Spinal cord (tissue), 9 donors: ENCODE measurements at regions not wholly inside any gene's neighbourhood (a gene's known extent, or its start where the extent isn't known, plus 50 kb on each side); places are given as distances from the start of the nearest gene placed in this dataset.

ENCODE experiments used
- DNase-seq, 6 donors: peaks; one replicate each; pipeline versions ENCODE4 v3.0.0 to v3.0.0-alpha.2; 2013 to 2015; ENCODE audit warnings: low spot score in 6 of 6, low read depth in 4 of 6
- H3K27ac ChIP-seq: one replicate; pipeline ENCODE4 v1.5.1; 2013; ENCODE audit warnings: low read depth, low read length, control low read depth
- H3K27me3 ChIP-seq: one replicate; pipeline ENCODE4 v1.6.1; 2013; ENCODE audit warnings: low read length; ENCODE audit not compliant: control insufficient read depth, insufficient read depth
- H3K36me3 ChIP-seq: one replicate; pipeline ENCODE4 v1.6.1; 2013; ENCODE audit warnings: low read length; ENCODE audit not compliant: control insufficient read depth, insufficient read depth
- H3K4me1 ChIP-seq: one replicate; pipeline ENCODE4 v1.6.1; 2013; ENCODE audit warnings: low read length; ENCODE audit not compliant: control insufficient read depth, insufficient read depth
- H3K4me3 ChIP-seq: one replicate; pipeline ENCODE4 v1.5.1; 2013; ENCODE audit warnings: low read depth, low read length, control low read depth
- H3K9me3 ChIP-seq: one replicate; pipeline ENCODE4 v1.6.1; 2013; ENCODE audit warnings: low read length; ENCODE audit not compliant: control insufficient read depth, insufficient read depth
- WGBS: methylation state at CpG from one replicate; pipeline ENCODE4 v1.1.5; 2013; ENCODE audit warnings: missing lambda C conversion rate; ENCODE audit not compliant: insufficient coverage; 5-methylcytosine and 5-hydroxymethylcytosine counted together
- donor health status: healthy.

- Histone ChIP-seq H3K9me3 (peaks cover 2% of the 10 kb centered on the region), H3K4me1 (no peaks in the 10 kb centered on the region), H3K36me3 (no peaks in the 10 kb centered on the region), H3K27ac (no peak overlapping the region), H3K27me3 (no peaks in the 10 kb centered on the region), H3K4me3 (no peak overlapping the region)
- 96% methylated on average over 4 of the region's 4 CpGs for WGBS
- DNase-seq, result no peak
Measured at GRCh38 chr10:57874810-57875209, 392.9 kb downstream of the IPMK start.

GRCh38 chr10:57867241-57867640, 400.5 kb downstream of the IPMK start:
- Histone ChIP-seq H3K4me3 (no peak overlapping the region), H3K36me3 (no peaks in the 10 kb centered on the region), H3K4me1 (no peaks in the 10 kb centered on the region), H3K27me3 (no peaks in the 10 kb centered on the region), H3K27ac (no peak overlapping the region), H3K9me3 (peaks cover 2% of the 10 kb centered on the region)
- 80% methylated on average over 1 of the region's 1 CpG for WGBS
- no peak for DNase-seq

- DNase-seq, result no peak
- Histone ChIP-seq H3K4me1 (no peaks in the 10 kb centered on the region), H3K4me3 (no peak overlapping the region), H3K36me3 (no peaks in the 10 kb centered on the region), H3K27me3 (no peaks in the 10 kb centered on the region), H3K9me3 (no peaks in the 10 kb centered on the region), H3K27ac (no peak overlapping the region)
- 95% methylated on average over 1 of the region's 2 CpGs for WGBS
Measured at GRCh38 chr10:57864765-57865680, 402.7 kb downstream of the IPMK start.

GRCh38 chr10:57849691-57850357, 417.9 kb downstream of the IPMK start:
- no peaks in the 10 kb centered on the region for H3K36me3 ChIP-seq
- H3K4me1 ChIP-seq, result no peaks in the 10 kb centered on the region
- H3K9me3 ChIP-seq, result no peaks in the 10 kb centered on the region
- no peak overlapping the region for H3K27ac ChIP-seq
- peak in 5 of 6 donors; percentile 6 to 80 (median 26) for DNase-seq
- H3K4me3 ChIP-seq, result no peak overlapping the region
- WGBS, result no CpG with 5 or more reads among the region's 1 CpG
- no peaks in the 10 kb centered on the region for H3K27me3 ChIP-seq

DNA sequence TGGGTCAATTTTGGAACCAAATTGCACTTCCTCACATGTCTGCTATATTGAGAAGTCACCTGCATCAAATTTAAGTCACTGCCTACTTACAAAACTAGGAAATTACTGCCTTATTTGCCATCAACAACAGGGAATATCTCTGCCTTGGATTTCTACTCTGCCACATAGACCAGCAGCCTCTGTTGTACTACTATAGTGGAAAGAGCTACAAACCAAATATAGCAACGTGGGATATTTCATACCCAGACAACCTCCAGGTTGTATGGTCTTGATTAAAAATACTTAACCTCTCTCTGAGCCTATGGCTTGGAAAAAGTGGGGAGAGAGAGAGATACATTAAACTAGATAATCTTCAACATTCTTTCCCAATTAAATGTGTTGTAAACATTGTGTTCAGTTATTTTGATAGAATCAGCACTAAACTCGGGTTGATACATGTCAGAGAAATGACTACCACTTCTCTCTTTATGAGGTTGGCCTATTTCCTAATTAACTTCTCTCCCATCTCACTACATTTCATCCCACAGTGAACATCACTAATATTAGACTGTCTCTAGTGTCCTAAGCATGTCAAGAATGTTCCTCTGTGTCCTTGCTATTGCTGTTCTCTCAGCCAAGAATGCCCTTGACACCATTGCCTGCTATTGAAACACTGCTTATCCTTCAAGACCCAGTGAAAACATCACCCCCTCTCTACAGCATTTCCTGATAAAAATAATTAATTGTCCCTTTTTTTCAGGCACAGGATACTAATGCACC, 421.2 kb downstream of the IPMK start:
- H3K9me3 ChIP-seq, result no peaks in the 10 kb centered on the region
- H3K4me3 ChIP-seq, result no peak overlapping the region
- H3K27me3 ChIP-seq, result no peaks in the 10 kb centered on the region
- no CpG with 5 or more reads among the region's 2 CpGs for WGBS
- no peak for DNase-seq
- H3K36me3 ChIP-seq, result no peaks in the 10 kb centered on the region
- H3K27ac ChIP-seq, result no peak overlapping the region
- H3K4me1 ChIP-seq, result no peaks in the 10 kb centered on the region

DNA sequence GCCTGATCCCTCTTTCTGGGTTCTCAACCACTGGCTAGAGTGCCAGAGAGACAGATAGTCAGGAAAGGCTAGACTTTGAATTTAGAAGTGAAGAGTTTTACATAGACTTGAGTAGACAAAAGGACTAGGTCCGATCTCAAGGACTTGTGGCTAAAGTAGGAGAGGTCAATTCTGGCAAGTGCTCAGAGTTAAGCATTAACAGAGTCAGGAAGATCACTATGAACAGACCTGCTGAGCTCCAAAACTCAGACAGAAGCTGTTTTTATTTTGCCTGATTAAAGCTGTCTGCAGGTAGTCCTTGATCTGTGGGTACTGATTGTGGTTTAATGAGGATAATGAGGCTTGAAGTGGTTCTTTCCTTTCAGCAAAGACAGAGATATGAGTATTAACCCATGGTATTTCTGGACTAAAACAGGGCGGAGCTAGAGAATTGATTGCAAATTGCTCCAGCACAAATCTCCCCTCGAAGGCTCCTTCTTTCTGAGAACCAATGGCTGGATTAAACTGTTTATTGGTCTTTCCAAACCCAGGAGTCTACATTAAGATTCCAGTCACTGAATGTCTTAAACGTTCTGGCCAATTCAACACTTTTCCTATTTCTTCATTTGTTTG, 423.2 kb downstream of the IPMK start:
- Histone ChIP-seq H3K27me3 (no peaks in the 10 kb centered on the region), H3K9me3 (no peaks in the 10 kb centered on the region), H3K4me3 (no peak overlapping the region), H3K36me3 (no peaks in the 10 kb centered on the region), H3K4me1 (no peaks in the 10 kb centered on the region), H3K27ac (no peak overlapping the region)
- no peak for DNase-seq
- 67% methylated on average over 1 of the region's 4 CpGs for WGBS

DNA sequence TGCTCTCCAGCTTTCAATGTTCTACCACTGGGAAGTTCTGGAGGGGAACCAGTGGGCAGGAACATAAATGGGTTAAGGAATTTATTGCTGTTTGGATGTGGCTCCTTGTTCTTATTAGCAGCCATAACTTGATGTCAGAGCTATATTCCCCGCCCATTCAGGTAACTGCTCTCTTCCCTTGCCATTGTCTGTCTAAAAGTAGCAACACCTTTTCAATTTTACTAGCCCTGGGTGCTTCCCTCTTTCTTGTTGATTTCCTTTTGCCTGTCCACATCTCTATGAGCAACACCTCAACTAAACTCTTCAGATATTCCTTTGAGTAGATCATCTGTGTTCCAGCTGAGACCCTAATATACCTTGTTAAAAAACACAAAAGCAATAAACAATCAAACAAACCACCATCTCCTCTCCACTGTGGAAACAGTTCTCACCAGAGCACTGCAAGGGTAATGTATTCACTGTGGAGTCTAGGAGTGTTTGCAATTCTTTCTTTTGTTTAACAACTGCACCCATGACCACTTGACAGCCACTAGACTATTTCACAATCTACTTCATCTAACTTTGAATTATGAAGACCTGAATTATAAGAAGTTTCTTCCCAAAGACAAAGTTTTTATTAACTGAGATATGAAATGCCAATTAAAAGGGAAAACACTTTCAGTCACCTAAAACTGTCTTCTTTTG, 436.7 kb downstream of the IPMK start:
- no peaks in the 10 kb centered on the region for H3K27me3 ChIP-seq

GRCh38 chr10:57825015-57825414, 442.7 kb downstream of the IPMK start:
- Histone ChIP-seq H3K4me3 (no peak overlapping the region), H3K36me3 (no peaks in the 10 kb centered on the region), H3K27me3 (no peaks in the 10 kb centered on the region), H3K27ac (no peak overlapping the region), H3K9me3 (no peaks in the 10 kb centered on the region), H3K4me1 (no peaks in the 10 kb centered on the region)
- no peak for DNase-seq

More for the DNA sequence above, 436.7 kb downstream of the IPMK start:
- no peak overlapping the region for H3K27ac ChIP-seq
- DNase-seq, result no peak
- H3K36me3 ChIP-seq, result no peaks in the 10 kb centered on the region
- 0% methylated on average over 1 of the region's 1 CpG for WGBS
- H3K4me3 ChIP-seq, result no peak overlapping the region
- H3K4me1 ChIP-seq, result no peaks in the 10 kb centered on the region
- H3K9me3 ChIP-seq, result no peaks in the 10 kb centered on the region

- no peak overlapping the region for H3K4me3 ChIP-seq
- WGBS, result 60% methylated on average over 1 of the region's 2 CpGs
- no peak overlapping the region for H3K27ac ChIP-seq
- H3K4me1 ChIP-seq, result no peaks in the 10 kb centered on the region
- H3K9me3 ChIP-seq, result no peaks in the 10 kb centered on the region
- H3K36me3 ChIP-seq, result no peaks in the 10 kb centered on the region
- DNase-seq, result no peak
- H3K27me3 ChIP-seq, result no peaks in the 10 kb centered on the region
Measured at GRCh38 chr10:57823398-57823797, 444.3 kb downstream of the IPMK start.
